Liver (tissue), 8 donors: ENCODE measurements at regions not wholly inside any gene's neighbourhood (a gene's known extent, or its start where the extent isn't known, plus 50 kb on each side); places are given as distances from the start of the nearest gene placed in this dataset.

Source experiments
- DNase-seq: peaks from one replicate; pipeline ENCODE4 v3.0.0-alpha.2; 2017; ENCODE audit warnings: low spot score
- H3K27ac ChIP-seq, 2 donors: one replicate each; pipeline ENCODE4 v1.7.0; 2013; ENCODE audit warnings: inconsistent platforms in 2 of 2, low read length in 2 of 2, control low read depth in 1 of 2, low read depth in 1 of 2, mild to moderate bottlenecking in 1 of 2
- H3K27me3 ChIP-seq, 4 donors: one replicate each; pipeline versions ENCODE4 v1.6.1 to v1.7.0; 2013; ENCODE audit warnings: low read length in 3 of 4, inconsistent platforms in 1 of 4, mild to moderate bottlenecking in 1 of 4, moderate library complexity in 1 of 4; ENCODE audit not compliant: control insufficient read depth in 4 of 4, insufficient read depth in 4 of 4
- H3K36me3 ChIP-seq, 4 donors: one replicate each; pipeline versions ENCODE4 v1.6.1 to v1.7.0; 2013; ENCODE audit warnings: low read length in 3 of 4, mild to moderate bottlenecking in 3 of 4, low read depth in 1 of 4, moderate library complexity in 1 of 4; ENCODE audit not compliant: control insufficient read depth in 4 of 4, insufficient read depth in 3 of 4
- H3K4me1 ChIP-seq, 4 donors: one replicate each; pipeline versions ENCODE4 v1.6.1 to v1.7.0; 2013; ENCODE audit warnings: low read length in 3 of 4, mild to moderate bottlenecking in 3 of 4, moderate library complexity in 1 of 4; ENCODE audit not compliant: control insufficient read depth in 4 of 4, insufficient read depth in 4 of 4
- H3K4me3 ChIP-seq, 3 donors: one replicate each; pipeline versions ENCODE4 v1.6.1 to v1.7.0; 2013; ENCODE audit warnings: low read length in 3 of 3, control low read depth in 1 of 3, low read depth in 1 of 3, mild to moderate bottlenecking in 1 of 3
- H3K9ac ChIP-seq, 2 donors: one replicate each; pipeline ENCODE4 v1.7.0; 2013; ENCODE audit warnings: low read length in 2 of 2, mild to moderate bottlenecking in 2 of 2, moderate library complexity in 2 of 2, control low read depth in 1 of 2, low read depth in 1 of 2
- H3K9me3 ChIP-seq, 4 donors: one replicate each; pipeline versions ENCODE4 v1.6.1 to v1.7.0; 2013; ENCODE audit warnings: low read length in 3 of 4; ENCODE audit not compliant: control insufficient read depth in 4 of 4
- ATF3 ChIP-seq: IDR thresholded peaks from 2 replicates; pipeline ENCODE4 v1.6.1; 2016; ENCODE audit warnings: antibody characterized with exemption
- EGR1 ChIP-seq, 2 donors: IDR thresholded peaks; 2 replicates each; pipeline ENCODE4 v1.6.1; 2016 to 2018; ENCODE audit warnings: antibody characterized with exemption in 2 of 2, low read depth in 2 of 2
- FOXA1 ChIP-seq: IDR thresholded peaks from 2 replicates; pipeline ENCODE4 v1.6.1; 2016; ENCODE audit warnings: antibody characterized with exemption
- FOXA2 ChIP-seq: IDR thresholded peaks from 2 replicates; pipeline ENCODE4 v1.6.1; 2016; ENCODE audit warnings: antibody characterized with exemption
- HNF4G ChIP-seq: IDR thresholded peaks from 2 replicates; pipeline ENCODE4 v1.6.1; 2016; ENCODE audit warnings: antibody characterized with exemption
- JUND ChIP-seq, 2 donors: IDR thresholded peaks; 2 replicates each; pipeline ENCODE4 v1.6.1; 2016; ENCODE audit warnings: antibody characterized with exemption in 2 of 2
- MAX ChIP-seq: IDR thresholded peaks from 2 replicates; pipeline ENCODE4 v1.6.1; 2016; ENCODE audit warnings: antibody characterized with exemption
- NR2F2 ChIP-seq: IDR thresholded peaks from 2 replicates; pipeline ENCODE4 v1.6.1; 2016; ENCODE audit warnings: antibody characterized with exemption
- RAD21 ChIP-seq, 2 donors: IDR thresholded peaks; 2 replicates each; pipeline ENCODE4 v1.6.1; 2016; ENCODE audit warnings: antibody characterized with exemption in 2 of 2, mild to moderate bottlenecking in 2 of 2
- REST ChIP-seq: IDR thresholded peaks from 2 replicates; pipeline ENCODE4 v1.6.1; 2016; ENCODE audit warnings: antibody characterized with exemption, mild to moderate bottlenecking
- RXRA ChIP-seq, 2 donors: IDR thresholded peaks; 2 replicates each; pipeline ENCODE4 v1.6.1; 2017 to 2018; ENCODE audit warnings: antibody characterized with exemption in 2 of 2, mild to moderate bottlenecking in 1 of 2
- SP1 ChIP-seq: IDR thresholded peaks from 2 replicates; pipeline ENCODE4 v1.6.1; 2018; ENCODE audit warnings: antibody characterized with exemption, mild to moderate bottlenecking
- TAF1 ChIP-seq: conservative IDR thresholded peaks from 2 replicates; pipeline ENCODE4 v1.6.1; 2016; ENCODE audit warnings: antibody characterized with exemption, mild to moderate bottlenecking
- YY1 ChIP-seq: IDR thresholded peaks from 2 replicates; pipeline ENCODE4 v1.6.1; 2016; ENCODE audit warnings: antibody characterized with exemption, mild to moderate bottlenecking
- WGBS: extraction: QIAGEN DNeasy Blood & Tissue Kit; methylation state at CpG from one replicate; pipeline ENCODE4 v1.1.7; 2013; 5-methylcytosine and 5-hydroxymethylcytosine counted together
- TF ChIP-seq, protein P1 (sequence below): fragments of 150-350 bp; IDR thresholded peaks from 2 replicates; pipeline ENCODE4 v1.5.1; 2017; ENCODE audit warnings: improper control_type of control experiment, low read depth, low read length; ENCODE audit not compliant: missing input control
- TF ChIP-seq, protein P2 (sequence below): IDR thresholded peaks from 2 replicates; pipeline ENCODE4 v1.6.1; 2016; ENCODE audit warnings: antibody characterized with exemption
- donor health status: healthy.
- donor health status: healthy.
- donor health status: healthy.
- donor health status: healthy.
- donor health status: healthy.

DNA sequence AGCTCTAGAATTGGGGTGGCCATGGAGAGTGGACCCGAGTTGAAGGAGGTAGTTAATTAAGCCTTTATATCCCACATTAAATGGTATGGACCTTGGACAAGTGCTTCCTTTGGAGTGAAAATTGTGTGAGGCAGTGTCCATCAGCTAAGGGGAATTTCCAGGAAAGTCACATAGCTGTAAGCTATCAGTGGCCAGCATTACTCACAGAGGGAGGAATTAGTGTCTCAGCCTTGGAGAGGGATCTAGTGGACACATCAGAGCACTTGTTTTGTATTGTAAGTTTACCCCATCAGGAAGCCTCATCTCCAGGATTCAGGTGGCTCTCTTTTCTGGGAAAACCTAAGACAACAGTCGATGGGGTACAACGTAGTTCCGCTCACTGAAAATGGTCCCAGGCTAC, 416.7 kb downstream of the TFEC start:
- Histone ChIP-seq H3K27me3 (no peaks in the 10 kb centered on the region), H3K4me3 (no peak overlapping the region), H3K36me3 (no peaks in the 10 kb centered on the region), H3K4me1 (no peaks in the 10 kb centered on the region), H3K9ac (no peak overlapping the region), H3K9me3 (no peaks in the 10 kb centered on the region), H3K27ac (no peak overlapping the region)
- no peak for TF ChIP-seq REST
- no peak for TF ChIP-seq YY1
- TF ChIP-seq, protein P1, sequence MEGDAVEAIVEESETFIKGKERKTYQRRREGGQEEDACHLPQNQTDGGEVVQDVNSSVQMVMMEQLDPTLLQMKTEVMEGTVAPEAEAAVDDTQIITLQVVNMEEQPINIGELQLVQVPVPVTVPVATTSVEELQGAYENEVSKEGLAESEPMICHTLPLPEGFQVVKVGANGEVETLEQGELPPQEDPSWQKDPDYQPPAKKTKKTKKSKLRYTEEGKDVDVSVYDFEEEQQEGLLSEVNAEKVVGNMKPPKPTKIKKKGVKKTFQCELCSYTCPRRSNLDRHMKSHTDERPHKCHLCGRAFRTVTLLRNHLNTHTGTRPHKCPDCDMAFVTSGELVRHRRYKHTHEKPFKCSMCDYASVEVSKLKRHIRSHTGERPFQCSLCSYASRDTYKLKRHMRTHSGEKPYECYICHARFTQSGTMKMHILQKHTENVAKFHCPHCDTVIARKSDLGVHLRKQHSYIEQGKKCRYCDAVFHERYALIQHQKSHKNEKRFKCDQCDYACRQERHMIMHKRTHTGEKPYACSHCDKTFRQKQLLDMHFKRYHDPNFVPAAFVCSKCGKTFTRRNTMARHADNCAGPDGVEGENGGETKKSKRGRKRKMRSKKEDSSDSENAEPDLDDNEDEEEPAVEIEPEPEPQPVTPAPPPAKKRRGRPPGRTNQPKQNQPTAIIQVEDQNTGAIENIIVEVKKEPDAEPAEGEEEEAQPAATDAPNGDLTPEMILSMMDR: no peak
- TF ChIP-seq, protein P2, sequence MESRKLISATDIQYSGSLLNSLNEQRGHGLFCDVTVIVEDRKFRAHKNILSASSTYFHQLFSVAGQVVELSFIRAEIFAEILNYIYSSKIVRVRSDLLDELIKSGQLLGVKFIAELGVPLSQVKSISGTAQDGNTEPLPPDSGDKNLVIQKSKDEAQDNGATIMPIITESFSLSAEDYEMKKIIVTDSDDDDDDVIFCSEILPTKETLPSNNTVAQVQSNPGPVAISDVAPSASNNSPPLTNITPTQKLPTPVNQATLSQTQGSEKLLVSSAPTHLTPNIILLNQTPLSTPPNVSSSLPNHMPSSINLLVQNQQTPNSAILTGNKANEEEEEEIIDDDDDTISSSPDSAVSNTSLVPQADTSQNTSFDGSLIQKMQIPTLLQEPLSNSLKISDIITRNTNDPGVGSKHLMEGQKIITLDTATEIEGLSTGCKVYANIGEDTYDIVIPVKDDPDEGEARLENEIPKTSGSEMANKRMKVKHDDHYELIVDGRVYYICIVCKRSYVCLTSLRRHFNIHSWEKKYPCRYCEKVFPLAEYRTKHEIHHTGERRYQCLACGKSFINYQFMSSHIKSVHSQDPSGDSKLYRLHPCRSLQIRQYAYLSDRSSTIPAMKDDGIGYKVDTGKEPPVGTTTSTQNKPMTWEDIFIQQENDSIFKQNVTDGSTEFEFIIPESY: no peak
- no peak for TF ChIP-seq RAD21 (IDR thresholded peaks at IDR 0.05)
- no peak for TF ChIP-seq FOXA2
- TF ChIP-seq SP1: no peak
- DNase-seq: no peak
- WGBS: 91% methylated on average over 4 of the region's 4 CpGs

GRCh38 chr7:115603416-115603815, 427.1 kb downstream of the TFEC start:
- Histone ChIP-seq H3K4me1 (no peaks in the 10 kb centered on the region), H3K9ac (no peak overlapping the region), H3K4me3 (no peak overlapping the region), H3K36me3 (no peaks in the 10 kb centered on the region), H3K9me3 (no peaks in the 10 kb centered on the region), H3K27ac (no peak overlapping the region), H3K27me3 (no peaks in the 10 kb centered on the region)
- 89% methylated on average over 8 of the region's 8 CpGs for WGBS
- DNase-seq: no peak
- TF ChIP-seq TAF1 (no peak), FOXA2 (no peak), HNF4G (no peak), MAX (no peak), EGR1 (IDR thresholded peaks at IDR 0.05; ENCODE audit: low read depth in 2 of 2) (no peak), ATF3 (no peak), YY1 (no peak), JUND (IDR thresholded peaks at IDR 0.05) (no peak), SP1 (no peak), FOXA1 (no peak), REST (no peak), RXRA (IDR thresholded peaks at IDR 0.05) (no peak), NR2F2 (no peak), RAD21 (IDR thresholded peaks at IDR 0.05) (no peak)
- TF ChIP-seq, protein P2: no peak
- TF ChIP-seq, protein P1: no peak
